Brain microvascular endothelial cell (primary cell): ENCODE measurements at regions not wholly inside any gene's neighbourhood (a gene's known extent, or its start where the extent isn't known, plus 50 kb on each side); places are given as distances from the start of the nearest gene placed in this dataset.
A peak's percentile ranks its signal among the peaks of the same experiment; 100 is the strongest.

Experiments used
- DNase-seq: peaks from one replicate; pipeline ENCODE4 v3.0.0-alpha.2; 2020
- H3K27ac ChIP-seq: fragments of 250-450 bp; sonication (Bioruptor Pico); 2 replicates; pipeline ENCODE4 v1.5.1; 2020; ENCODE audit warnings: mild to moderate bottlenecking, moderate library complexity
- H3K27me3 ChIP-seq: fragments of 250-450 bp; sonication (Bioruptor Pico); replicated peaks from 2 replicates; pipeline ENCODE4 v1.5.1; 2020; ENCODE audit warnings: mild to moderate bottlenecking
- H3K36me3 ChIP-seq: fragments of 250-450 bp; sonication (Bioruptor Pico); replicated peaks from 2 replicates; pipeline ENCODE4 v1.5.1; 2020; ENCODE audit warnings: mild to moderate bottlenecking
- H3K4me3 ChIP-seq: 2 replicates; pipeline ENCODE4 v1.5.1; 2011; ENCODE audit warnings: low read depth, mild to moderate bottlenecking, control low read depth, low read length, moderate library complexity
- CTCF ChIP-seq: IDR thresholded peaks from 2 replicates; pipeline ENCODE4 v1.5.1; 2011; ENCODE audit warnings: low read depth, mild to moderate bottlenecking, moderate library complexity, low read length, control low read depth, inconsistent platforms; ENCODE audit errors: missing control alignments
- in situ Hi-C: cut with HindIII; loops from 2 replicates; pipeline ENCODE4 v1.10.0; 2017; ENCODE audit warnings: low sequenced_read_pairs, low pct_ligation_motif_present

GRCh38 chr6:81300961-81301360 is 451.5 kb downstream of the TENT5A start:
- DNase-seq, result no peak
- H3K36me3 ChIP-seq, result no peaks in the 10 kb centered on the region
- no peaks in the 10 kb centered on the region for H3K27me3 ChIP-seq
- in situ Hi-C loops, result no loop called here
- H3K27ac ChIP-seq, result no peak overlapping the region
- H3K4me3 ChIP-seq, result no peak overlapping the region
- TF ChIP-seq CTCF, result no peak

- Histone ChIP-seq H3K27ac (no peak overlapping the region), H3K36me3 (no peaks in the 10 kb centered on the region), H3K4me3 (no peak overlapping the region), H3K27me3 (no peaks in the 10 kb centered on the region)
- no peak for DNase-seq
- TF ChIP-seq CTCF, result no peak
- in situ Hi-C loops, result no loop called here
Measured at GRCh38 chr6:81298751-81299150, 453.7 kb downstream of the TENT5A start.

- no peak for DNase-seq
- in situ Hi-C loops, result no loop called here
Measured at GRCh38 chr6:81295310-81295709, 457.2 kb downstream of the TENT5A start.

GRCh38 chr6:81293896-81294295 is 458.6 kb downstream of the TENT5A start:
- no peak for TF ChIP-seq CTCF
- in situ Hi-C loops, result no loop called here
- DNase-seq, result no peak
- Histone ChIP-seq H3K27ac (no peak overlapping the region), H3K36me3 (no peaks in the 10 kb centered on the region), H3K27me3 (no peaks in the 10 kb centered on the region), H3K4me3 (no peak overlapping the region)

More at GRCh38 chr6:81295310-81295709, 457.2 kb downstream of the TENT5A start:
- no peak for TF ChIP-seq CTCF
- H3K27me3 ChIP-seq, result no peaks in the 10 kb centered on the region
- H3K4me3 ChIP-seq, result no peak overlapping the region
- no peaks in the 10 kb centered on the region for H3K36me3 ChIP-seq
- no peak overlapping the region for H3K27ac ChIP-seq

GRCh38 chr6:81289229-81289628 is 463.3 kb downstream of the TENT5A start:
- TF ChIP-seq CTCF, result no peak
- Histone ChIP-seq H3K27me3 (no peaks in the 10 kb centered on the region), H3K4me3 (no peak overlapping the region), H3K36me3 (no peaks in the 10 kb centered on the region), H3K27ac (no peak overlapping the region)
- in situ Hi-C loops, result no loop called here
- no peak for DNase-seq

GRCh38 chr6:81265106-81265505 is 487.4 kb downstream of the TENT5A start:
- Histone ChIP-seq H3K4me3 (no peak overlapping the region), H3K27ac (no peak overlapping the region), H3K27me3 (no peaks in the 10 kb centered on the region), H3K36me3 (no peaks in the 10 kb centered on the region)
- TF ChIP-seq CTCF, result no peak
- in situ Hi-C loops, result no loop called here
- peak; percentile 32 for DNase-seq
